Stomach (tissue), 8 donors: ENCODE measurements at regions not wholly inside any gene's neighbourhood (a gene's known extent, or its start where the extent isn't known, plus 50 kb on each side); places are given as distances from the start of the nearest gene placed in this dataset.
"Not testable (repeated sequence)": the region's sequence is repeated elsewhere in the genome, so short reads cannot be mapped to it uniquely, and the experiment has no call there.

Source experiments
- DNase-seq, 2 donors: peaks; one replicate each; pipeline versions ENCODE4 v3.0.0 to v3.0.0-alpha.2; 2013 to 2019
- H3K27ac ChIP-seq, 5 donors: fragments of 200-600 bp in 4 of 5; sonication (generic) in 4 of 5; one replicate each; pipeline ENCODE4 v1.5.1; 2013 to 2019; ENCODE audit warnings: mild to moderate bottlenecking in 1 of 5, moderate library complexity in 1 of 5
- H3K27me3 ChIP-seq, 3 donors: fragments of 200-600 bp; sonication (generic); one replicate each; pipeline ENCODE4 v1.5.1; 2017 to 2019; ENCODE audit warnings: mixed run types in 1 of 3
- H3K36me3 ChIP-seq, 4 donors: fragments of 200-600 bp; sonication (generic); 1 replicate in 3 of 4; 2 replicates in 1 of 4; pipeline ENCODE4 v1.5.1; 2016 to 2019
- H3K4me1 ChIP-seq, 4 donors: fragments of 200-600 bp; sonication (generic); one replicate each; pipeline ENCODE4 v1.5.1; 2016 to 2019
- H3K4me3 ChIP-seq, 4 donors: fragments of 200-600 bp; sonication (generic) in 3 of 4; one replicate each; pipeline ENCODE4 v1.5.1; 2016 to 2019; ENCODE audit warnings: mild to moderate bottlenecking in 1 of 4
- H3K9me3 ChIP-seq, 4 donors: fragments of 200-600 bp; sonication (generic); one replicate each; pipeline ENCODE4 v1.5.1; 2016 to 2019
- EP300 ChIP-seq: sonication (generic); formaldehyde crosslinking; IDR thresholded peaks from one replicate; pipeline ENCODE4 v1.6.1; 2017; ENCODE audit warnings: antibody characterized with exemption
- POLR2A ChIP-seq, 4 donors: fragments of 450-650 bp; IDR thresholded peaks; one replicate each; pipeline ENCODE4 v1.6.1; 2016; ENCODE audit warnings: antibody characterized with exemption in 4 of 4, control low read depth in 2 of 4, mild to moderate bottlenecking in 1 of 4, moderate library complexity in 1 of 4
- POLR2AphosphoS5 ChIP-seq, 3 donors: sonication (generic); formaldehyde crosslinking; IDR thresholded peaks; one replicate each; pipeline ENCODE4 v1.6.1; 2016; ENCODE audit warnings: antibody characterized with exemption in 3 of 3
- WGBS, 5 donors: extraction: QIAGEN DNeasy Blood & Tissue Kit in 3 of 5; methylation state at CpG; one replicate each; pipeline versions ENCODE4 v1.1.5 to v1.1.7; 2013 to 2018; 5-methylcytosine and 5-hydroxymethylcytosine counted together
- intact Hi-C: fragments of 100-400 bp; cut with DNase I; formaldehyde crosslinking; loops from one replicate; pipeline ENCODE4 v1.15.1; 2023; ENCODE audit warnings: low total_unique reads
- TF ChIP-seq, protein P1 (sequence below), 7 experiments: fragments of 450-650 bp in 4 of 7; fragments of 200-600 bp in 3 of 7; sonication (generic) in 3 of 7; IDR thresholded peaks; one replicate each; pipeline ENCODE4 v1.5.1; 2016 to 2019; ENCODE audit warnings: antibody characterized with exemption in 7 of 7, control low read depth in 2 of 7, mild to moderate bottlenecking in 1 of 7
- donor health status: healthy with polysubstance abuse.
- donor health status: Bipolar disorder and iron deficiency.
- donor health status: healthy.

DNA sequence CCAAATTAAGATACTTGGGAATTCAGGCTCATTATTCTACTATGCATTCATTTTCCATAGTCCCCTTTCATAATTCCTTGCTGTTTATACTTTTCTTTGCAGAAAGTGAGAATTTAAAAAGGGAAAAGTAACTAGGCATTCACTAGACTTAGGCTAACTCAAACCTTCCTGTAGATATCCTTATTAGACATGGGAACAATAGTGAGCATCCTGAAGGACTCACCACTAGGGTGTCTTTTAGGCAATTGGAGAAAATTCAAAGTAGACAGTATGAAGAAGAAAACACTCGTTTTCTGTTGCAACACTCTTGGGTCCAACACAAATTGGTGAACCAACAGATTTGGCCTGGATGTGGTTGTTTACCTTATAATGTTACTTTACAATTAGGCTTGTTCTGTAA, 213.2 kb upstream of the GRIN3A start:
- no peak for DNase-seq
- intact Hi-C loops, result no loop called here
- Histone ChIP-seq H3K4me3 (no peak overlapping the region), H3K36me3 (no peaks in the 10 kb centered on the region), H3K4me1 (no peaks in the 10 kb centered on the region), H3K27ac (no peak overlapping the region), H3K9me3 (no peaks in the 10 kb centered on the region), H3K27me3 (no peaks in the 10 kb centered on the region)
- WGBS, 5 donors, result 35 to 65% (median 51%) methylated on average over 1 of the region's 1 CpG
- TF ChIP-seq EP300, result no peak
- no peak for TF ChIP-seq POLR2AphosphoS5 (IDR thresholded peaks at IDR 0.05)
- TF ChIP-seq, protein P1, sequence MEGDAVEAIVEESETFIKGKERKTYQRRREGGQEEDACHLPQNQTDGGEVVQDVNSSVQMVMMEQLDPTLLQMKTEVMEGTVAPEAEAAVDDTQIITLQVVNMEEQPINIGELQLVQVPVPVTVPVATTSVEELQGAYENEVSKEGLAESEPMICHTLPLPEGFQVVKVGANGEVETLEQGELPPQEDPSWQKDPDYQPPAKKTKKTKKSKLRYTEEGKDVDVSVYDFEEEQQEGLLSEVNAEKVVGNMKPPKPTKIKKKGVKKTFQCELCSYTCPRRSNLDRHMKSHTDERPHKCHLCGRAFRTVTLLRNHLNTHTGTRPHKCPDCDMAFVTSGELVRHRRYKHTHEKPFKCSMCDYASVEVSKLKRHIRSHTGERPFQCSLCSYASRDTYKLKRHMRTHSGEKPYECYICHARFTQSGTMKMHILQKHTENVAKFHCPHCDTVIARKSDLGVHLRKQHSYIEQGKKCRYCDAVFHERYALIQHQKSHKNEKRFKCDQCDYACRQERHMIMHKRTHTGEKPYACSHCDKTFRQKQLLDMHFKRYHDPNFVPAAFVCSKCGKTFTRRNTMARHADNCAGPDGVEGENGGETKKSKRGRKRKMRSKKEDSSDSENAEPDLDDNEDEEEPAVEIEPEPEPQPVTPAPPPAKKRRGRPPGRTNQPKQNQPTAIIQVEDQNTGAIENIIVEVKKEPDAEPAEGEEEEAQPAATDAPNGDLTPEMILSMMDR (IDR thresholded peaks at IDR 0.05), result no peak
- TF ChIP-seq POLR2A (IDR thresholded peaks at IDR 0.05), result no peak

DNA sequence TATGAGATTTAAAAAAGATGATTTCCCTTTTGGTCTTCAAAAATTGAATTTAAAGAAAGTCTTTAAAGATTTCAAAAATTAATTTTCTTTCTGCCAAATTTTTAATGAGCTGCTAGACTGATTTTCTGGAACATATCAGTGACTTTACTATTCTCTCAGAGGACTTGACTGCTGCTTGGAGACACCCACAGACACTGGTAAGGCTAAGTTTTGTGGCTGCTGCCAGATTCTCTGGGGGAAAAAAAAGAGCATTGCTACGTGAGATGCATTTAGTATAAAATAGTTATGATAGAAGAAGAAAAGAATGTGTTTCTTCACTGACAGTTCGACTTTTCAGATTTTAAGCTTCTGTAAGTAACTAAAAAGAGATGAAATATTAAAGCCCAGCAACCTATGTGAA, 193.3 kb upstream of the GRIN3A start:
- intact Hi-C loops, result no loop called here

DNA sequence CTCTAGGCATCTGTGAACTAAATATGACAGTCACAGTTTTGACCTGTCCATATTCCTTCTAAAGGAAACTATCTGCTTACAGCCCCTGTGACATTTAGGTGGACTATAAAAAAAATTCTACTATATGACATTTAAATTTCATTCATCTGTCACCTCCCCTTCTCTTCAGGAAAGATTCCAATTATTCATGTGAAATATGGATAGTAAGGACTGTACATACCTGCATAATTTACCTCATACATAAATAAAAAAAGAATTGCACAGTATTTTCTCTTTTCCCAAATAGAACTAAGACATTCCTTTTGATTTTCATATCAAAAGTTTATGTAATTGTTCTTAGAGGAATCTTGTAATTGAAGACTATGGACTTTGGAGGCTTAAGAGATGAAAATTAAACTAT, 192.3 kb upstream of the GRIN3A start:
- TF ChIP-seq, protein P1 (IDR thresholded peaks at IDR 0.05), result no peak
- TF ChIP-seq EP300 (no peak), POLR2A (IDR thresholded peaks at IDR 0.05) (no peak), POLR2AphosphoS5 (IDR thresholded peaks at IDR 0.05) (no peak)
- H3K9me3 ChIP-seq, result no peaks in the 10 kb centered on the region
- H3K4me1 ChIP-seq, result no peaks in the 10 kb centered on the region
- intact Hi-C loops, result no loop called here
- H3K27ac ChIP-seq, result no peak overlapping the region
- no peaks in the 10 kb centered on the region for H3K27me3 ChIP-seq
- no peak overlapping the region for H3K4me3 ChIP-seq
- no peaks in the 10 kb centered on the region for H3K36me3 ChIP-seq
- DNase-seq, result no peak

More for the DNA sequence above, 193.3 kb upstream of the GRIN3A start:
- TF ChIP-seq POLR2A (IDR thresholded peaks at IDR 0.05) (no peak), EP300 (no peak), POLR2AphosphoS5 (IDR thresholded peaks at IDR 0.05) (no peak)
- TF ChIP-seq, protein P1 (IDR thresholded peaks at IDR 0.05), result no peak
- Histone ChIP-seq H3K27ac (no peak overlapping the region), H3K9me3 (no peaks in the 10 kb centered on the region), H3K4me3 (no peak overlapping the region), H3K4me1 (no peaks in the 10 kb centered on the region), H3K27me3 (no peaks in the 10 kb centered on the region), H3K36me3 (no peaks in the 10 kb centered on the region)
- WGBS, 5 donors, result 39 to 66% (median 59%) methylated on average over 2 of the region's 2 CpGs
- no peak for DNase-seq

DNA sequence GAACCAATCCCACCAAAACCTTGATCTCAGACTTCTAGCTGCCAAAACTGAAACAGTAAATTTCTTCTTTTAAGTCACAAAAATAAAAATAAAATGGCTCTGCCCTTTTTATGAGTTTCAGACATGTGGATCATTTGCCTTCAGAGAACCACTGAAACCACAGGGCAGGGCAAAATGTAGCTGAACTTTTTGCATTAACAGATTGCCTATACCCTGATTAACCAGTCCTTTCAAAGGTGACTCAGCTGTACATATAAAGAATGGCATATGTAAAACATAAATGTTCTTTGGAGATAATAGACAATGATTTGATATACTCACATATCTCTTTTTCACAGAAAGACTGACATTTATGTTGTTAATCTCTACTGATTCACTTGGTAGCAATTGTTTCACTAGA, 187.1 kb upstream of the GRIN3A start:
- no peak overlapping the region for H3K4me3 ChIP-seq
- TF ChIP-seq POLR2A (IDR thresholded peaks at IDR 0.05) (no peak), POLR2AphosphoS5 (IDR thresholded peaks at IDR 0.05) (no peak), EP300 (no peak)
- H3K9me3 ChIP-seq, result no peaks in the 10 kb centered on the region
- H3K27ac ChIP-seq, result no peak overlapping the region
- no peaks in the 10 kb centered on the region for H3K36me3 ChIP-seq
- no peaks in the 10 kb centered on the region for H3K4me1 ChIP-seq
- DNase-seq, result no peak
- no peaks in the 10 kb centered on the region for H3K27me3 ChIP-seq
- intact Hi-C loops, result no loop called here

DNA sequence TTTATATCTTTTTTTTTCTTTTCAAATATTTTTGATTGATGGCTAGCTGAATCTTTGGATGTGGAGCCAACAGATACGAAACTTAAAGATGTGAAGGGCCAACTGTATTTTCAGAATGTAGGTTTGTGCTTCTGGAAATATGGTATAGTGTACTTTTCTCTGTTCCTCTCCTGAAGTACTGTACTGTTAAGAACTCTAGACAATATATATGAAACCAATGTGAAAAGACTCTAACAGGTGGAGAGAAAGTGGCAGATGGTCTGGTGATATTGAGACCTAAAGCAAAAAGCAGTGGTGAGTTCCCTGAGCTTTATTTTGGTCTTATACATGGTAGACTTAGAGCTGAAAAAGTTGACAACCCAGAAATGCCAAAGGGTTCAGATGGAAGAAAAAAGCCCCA, 185.0 kb upstream of the GRIN3A start:
- no peak for DNase-seq
- no peaks in the 10 kb centered on the region for H3K4me1 ChIP-seq
- H3K4me3 ChIP-seq, result no peak overlapping the region
- no peak overlapping the region for H3K27ac ChIP-seq
- no peaks in the 10 kb centered on the region for H3K36me3 ChIP-seq
- H3K9me3 ChIP-seq, result no peaks in the 10 kb centered on the region
- intact Hi-C loops, result no loop called here
- no peaks in the 10 kb centered on the region for H3K27me3 ChIP-seq
- TF ChIP-seq POLR2A (IDR thresholded peaks at IDR 0.05) (no peak), EP300 (no peak), POLR2AphosphoS5 (IDR thresholded peaks at IDR 0.05) (no peak)
- TF ChIP-seq, protein P1 (IDR thresholded peaks at IDR 0.05), result no peak
- WGBS, 5 donors, result 11 to 76% (median 72%) methylated on average over 1 of the region's 1 CpG

DNA sequence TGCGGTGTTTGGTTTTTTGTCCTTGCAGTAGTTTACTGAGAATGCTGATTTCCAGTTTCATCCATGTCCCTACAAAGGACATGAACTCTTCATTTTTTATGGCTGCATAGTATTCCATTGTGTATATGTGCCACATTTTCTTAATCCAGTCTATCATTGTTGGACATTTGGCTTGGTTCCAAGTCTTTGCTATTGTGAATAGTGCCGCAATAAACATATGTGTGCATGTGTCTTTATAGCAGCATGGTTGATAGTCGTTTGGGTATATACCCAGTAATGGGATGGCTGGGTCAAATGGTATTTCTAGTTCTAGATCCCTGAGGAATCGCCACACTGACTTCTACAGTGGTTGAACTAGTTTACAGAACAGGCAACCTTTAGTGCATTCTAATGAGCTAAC, 178.5 kb upstream of the GRIN3A start:
- 77 to 100% (median 89%) methylated on average over 2 to 4 of the region's 4 CpGs for WGBS, 5 donors
- H3K9me3 ChIP-seq, H3K27ac ChIP-seq, intact Hi-C loops, H3K4me3 ChIP-seq, H3K27me3 ChIP-seq, H3K4me1 ChIP-seq, DNase-seq, H3K36me3 ChIP-seq: not testable (repeated sequence)
